Panc1 (cell line): ENCODE measurements at regions not wholly inside any gene's neighbourhood (a gene's known extent, or its start where the extent isn't known, plus 50 kb on each side); places are given as distances from the start of the nearest gene placed in this dataset.

Experiments used
- ATAC-seq: fragments of 200-7000 bp; cut with Tn5 transposase; 2 replicates; pipeline ENCODE4 v1.9.1; 2020; ENCODE audit warnings: mild to moderate bottlenecking, moderate library complexity
- BruUV-seq: library from RNA; stranded (reverse); fragments of 400-500 nt; replicated peaks from 2 replicates; lab custom pipeline; 2021; lab: Mats Ljungman, UMichigan
- CTCF ChIA-PET: fragments of 300-600 bp; sonication (Branson Sonifier 250); formaldehyde crosslinking; loops from one replicate; lab custom pipeline; 2022; ENCODE audit warnings: antibody characterized with exemption; lab: Charles Lee
- POLR2A ChIA-PET: fragments of 300-600 bp; sonication (Branson Sonifier 250); formaldehyde crosslinking; loops from one replicate; lab custom pipeline; 2022; ENCODE audit warnings: antibody characterized with exemption; lab: Charles Lee
- DNase-seq: peaks from one replicate; pipeline ENCODE4 v3.0.0-alpha.2; 2010; ENCODE audit warnings: low read depth, low spot score
- H3K27ac ChIP-seq: 2 replicates; pipeline ENCODE4 v1.5.1; 2011; ENCODE audit warnings: mild to moderate bottlenecking, low read length, inconsistent platforms
- H3K27me3 ChIP-seq: fragments of 200-500 bp; sonication (Bioruptor generic); 2 replicates; pipeline ENCODE4 v1.6.0; 2014; ENCODE audit warnings: low read length, inconsistent platforms; ENCODE audit not compliant: control insufficient read depth, insufficient read depth
- H3K36me3 ChIP-seq: fragments of 200-500 bp; sonication (Bioruptor generic); 2 replicates; pipeline ENCODE4 v1.5.1; 2014; ENCODE audit warnings: inconsistent platforms, mild to moderate bottlenecking, low read length, moderate library complexity; ENCODE audit not compliant: control insufficient read depth, insufficient read depth
- H3K4me1 ChIP-seq: 2 replicates; pipeline ENCODE4 v1.5.1; 2011; ENCODE audit warnings: inconsistent platforms, mild to moderate bottlenecking, low read length, moderate library complexity; ENCODE audit not compliant: control insufficient read depth, insufficient read depth
- H3K4me3 ChIP-seq, 2 experiments: 2 replicates each; pipeline ENCODE4 v1.5.1; 2011 to 2012; ENCODE audit warnings: low read depth in 2 of 2, low read length in 2 of 2, mild to moderate bottlenecking in 2 of 2, inconsistent platforms in 1 of 2, moderate library complexity in 1 of 2
- H3K9me3 ChIP-seq: fragments of 200-500 bp; sonication (Bioruptor generic); 2 replicates; pipeline ENCODE4 v1.5.1; 2014; ENCODE audit warnings: low read depth, mild to moderate bottlenecking, inconsistent platforms, low read length, moderate library complexity; ENCODE audit not compliant: control insufficient read depth, insufficient read depth
- CTCF ChIP-seq: fragments of 450-650 bp; IDR thresholded peaks from 2 replicates; pipeline ENCODE4 v1.5.1; 2017; ENCODE audit warnings: mild to moderate bottlenecking
- POLR2AphosphoS5 ChIP-seq: IDR thresholded peaks from 2 replicates; pipeline ENCODE4 v1.6.1; 2012; ENCODE audit warnings: mild to moderate bottlenecking, low read depth, low read length, moderate library complexity
- REST ChIP-seq, 2 experiments: IDR thresholded peaks; 2 replicates each; pipeline ENCODE4 v1.6.1; 2011 to 2012; ENCODE audit warnings: low read depth in 2 of 2, control low read depth in 1 of 2, low read length in 1 of 2, mild to moderate bottlenecking in 1 of 2, moderate library complexity in 1 of 2; ENCODE audit not compliant: insufficient read depth in 1 of 2
- SIN3A ChIP-seq: IDR thresholded peaks from 2 replicates; pipeline ENCODE4 v1.6.1; 2012; ENCODE audit warnings: low read depth, mild to moderate bottlenecking, low read length, moderate library complexity, borderline replicate concordance; ENCODE audit not compliant: insufficient read depth
- TCF7L2 ChIP-seq: IDR thresholded peaks from 2 replicates; pipeline ENCODE4 v1.6.1; 2011; ENCODE audit warnings: mild to moderate bottlenecking, low read depth, low read length, inconsistent platforms
- in situ Hi-C: cut with HindIII; loops from 2 replicates; pipeline ENCODE4 v1.10.0; 2016; ENCODE audit warnings: low sequenced_read_pairs, low pct_unique_long_range_greater_than_20kb
- intact Hi-C: fragments of 100-400 bp; cut with micrococcal nuclease; formaldehyde crosslinking; loops from one replicate; pipeline ENCODE4 v1.10.0; 2022; ENCODE audit not compliant: unreplicated experiment

GRCh38 chr18:78479443-78479842 is 500.2 kb upstream of the SALL3 start:
- H3K9me3 ChIP-seq: no peaks in the 10 kb centered on the region
- in situ Hi-C loops: no loop called here
- H3K36me3 ChIP-seq: no peaks in the 10 kb centered on the region
- BruUV-seq: no TSS peak
- no peak overlapping the region for H3K27ac ChIP-seq
- H3K27me3 ChIP-seq: peaks cover 8% of the 10 kb centered on the region; the same call in 1 of the 2 replicates
- ATAC-seq: no peak
- intact Hi-C loops: no loop called here
- H3K4me1 ChIP-seq: no peaks in the 10 kb centered on the region
- TF ChIP-seq POLR2AphosphoS5 (no peak), SIN3A (no peak), CTCF (no peak), REST (IDR thresholded peaks at IDR 0.05; ENCODE audit: insufficient read depth in 1 of 2, low read depth in 2 of 2, low read length in 1 of 2) (no peak), TCF7L2 (no peak)
- ChIA-PET POLR2A (no interaction called here), CTCF (no interaction called here)
- DNase-seq: no peak
- H3K4me3 ChIP-seq: no peak overlapping the region

GRCh38 chr18:78480262-78481054 is 499.2 kb upstream of the SALL3 start:
- Histone ChIP-seq H3K9me3 (no peaks in the 10 kb centered on the region), H3K36me3 (no peaks in the 10 kb centered on the region), H3K27ac (no peak overlapping the region), H3K4me3 (no peak overlapping the region), H3K4me1 (no peaks in the 10 kb centered on the region), H3K27me3 (peaks cover 8% of the 10 kb centered on the region; the same call in 1 of the 2 replicates)
- no peak for ATAC-seq
- in situ Hi-C loops: no loop called here
- no TSS peak for BruUV-seq
- TF ChIP-seq REST (IDR thresholded peaks at IDR 0.05; ENCODE audit: insufficient read depth in 1 of 2, low read depth in 2 of 2, low read length in 1 of 2): no peak
- no peak for TF ChIP-seq CTCF
- TF ChIP-seq POLR2AphosphoS5: no peak
- no peak for TF ChIP-seq SIN3A
- TF ChIP-seq TCF7L2: no peak
- ChIA-PET POLR2A (no interaction called here), CTCF (no interaction called here)
- no peak for DNase-seq
- intact Hi-C loops: no loop called here
